ENCODE measurements at regions not wholly inside any gene's neighbourhood (a gene's known extent, or its start where the extent isn't known, plus 50 kb on each side); places are given as distances from the start of the nearest gene placed in this dataset.

GRCh38 chr6:104068281-104068680 lies 791.4 kb downstream of the HACE1 start:
- Mint-ChIP-seq H3K4me1 (no peaks in the 10 kb centered on the region), H3K27ac (no peak overlapping the region), H3K36me3 (ENCODE audit: low read depth) (no peaks in the 10 kb centered on the region), H3K27me3 (no peaks in the 10 kb centered on the region), H3K4me3 (no peak overlapping the region), H3K9me3 (no peaks in the 10 kb centered on the region)
- no peak for DNase-seq
- intact Hi-C loops (cut with micrococcal nuclease), result no loop called here

DNA sequence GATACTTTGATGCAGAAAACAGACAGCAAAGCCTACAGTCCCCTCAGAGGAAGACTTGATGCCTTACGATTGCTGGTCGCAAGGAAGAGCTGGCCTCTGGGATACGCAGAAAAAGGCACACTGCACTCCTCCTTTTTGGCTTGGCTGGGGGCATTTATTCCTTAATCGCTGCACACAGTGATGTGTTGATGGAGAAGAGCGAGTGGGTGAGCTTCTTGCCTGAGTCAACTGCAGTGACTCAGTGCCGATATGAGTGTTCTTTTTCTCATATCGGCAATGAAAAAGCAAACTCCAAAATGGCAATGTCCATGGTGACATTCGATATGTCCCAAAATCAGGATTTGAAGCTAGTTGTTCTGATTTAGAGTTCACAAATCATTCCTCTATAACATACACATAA lies 794.8 kb downstream of the HACE1 start:
- no peaks in the 10 kb centered on the region for H3K27me3 Mint-ChIP-seq
- H3K27ac Mint-ChIP-seq, result no peak overlapping the region
- no peak overlapping the region for H3K4me3 Mint-ChIP-seq
- H3K9me3 Mint-ChIP-seq, result no peaks in the 10 kb centered on the region
- H3K36me3 Mint-ChIP-seq (ENCODE audit: low read depth), result no peaks in the 10 kb centered on the region
- intact Hi-C loops (cut with micrococcal nuclease), result no loop called here
- no peaks in the 10 kb centered on the region for H3K4me1 Mint-ChIP-seq
- no peak for DNase-seq

GRCh38 chr6:104050455-104050854 lies 809.3 kb downstream of the HACE1 start:
- H3K9me3 Mint-ChIP-seq, result no peaks in the 10 kb centered on the region
- H3K27me3 Mint-ChIP-seq, result no peaks in the 10 kb centered on the region
- no peak overlapping the region for H3K4me3 Mint-ChIP-seq
- no peak overlapping the region for H3K27ac Mint-ChIP-seq
- no peaks in the 10 kb centered on the region for H3K36me3 Mint-ChIP-seq (ENCODE audit: low read depth)
- DNase-seq, result no peak
- H3K4me1 Mint-ChIP-seq, result no peaks in the 10 kb centered on the region
- intact Hi-C loops (cut with micrococcal nuclease), result no loop called here

- intact Hi-C loops (cut with micrococcal nuclease), result no loop called here
- DNase-seq, result no peak
- no peaks in the 10 kb centered on the region for H3K27me3 Mint-ChIP-seq
- H3K4me1 Mint-ChIP-seq, result no peaks in the 10 kb centered on the region
- H3K9me3 Mint-ChIP-seq, result no peaks in the 10 kb centered on the region
- H3K4me3 Mint-ChIP-seq, result no peak overlapping the region
- H3K27ac Mint-ChIP-seq, result no peak overlapping the region
- H3K36me3 Mint-ChIP-seq (ENCODE audit: low read depth), result no peaks in the 10 kb centered on the region
Observed at GRCh38 chr6:104046426-104046825, 813.3 kb downstream of the HACE1 start.

GRCh38 chr6:104031346-104031745 lies 828.4 kb downstream of the HACE1 start:
- H3K9me3 Mint-ChIP-seq, result no peaks in the 10 kb centered on the region
- intact Hi-C loops (cut with micrococcal nuclease), result no loop called here
- no peak overlapping the region for H3K4me3 Mint-ChIP-seq
- DNase-seq, result no peak
- no peaks in the 10 kb centered on the region for H3K4me1 Mint-ChIP-seq
- H3K27ac Mint-ChIP-seq, result no peak overlapping the region
- H3K36me3 Mint-ChIP-seq (ENCODE audit: low read depth), result no peaks in the 10 kb centered on the region
- no peaks in the 10 kb centered on the region for H3K27me3 Mint-ChIP-seq

DNA sequence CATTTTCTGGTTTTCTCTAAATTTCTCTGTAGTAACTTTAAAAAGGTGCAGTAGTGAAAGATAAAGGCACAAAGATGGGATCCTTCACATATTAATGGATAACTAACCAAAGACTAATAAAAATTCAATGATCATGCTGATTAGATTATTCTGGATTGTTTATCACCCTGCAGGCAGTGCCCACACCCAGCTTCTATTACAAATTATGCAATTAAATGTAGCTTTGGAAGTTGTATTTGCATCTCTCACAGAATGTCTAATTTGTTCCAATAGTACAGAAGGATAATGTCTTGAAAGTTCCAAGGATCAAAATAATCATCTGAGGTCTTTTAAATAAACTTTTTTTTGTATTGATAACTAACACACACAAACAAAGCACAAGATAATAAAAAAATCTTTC lies 837.6 kb downstream of the HACE1 start:
- H3K4me1 Mint-ChIP-seq, result no peaks in the 10 kb centered on the region
- H3K27ac Mint-ChIP-seq, result no peak overlapping the region
- intact Hi-C loops (cut with micrococcal nuclease), result no loop called here
- H3K36me3 Mint-ChIP-seq (ENCODE audit: low read depth), result no peaks in the 10 kb centered on the region
- no peaks in the 10 kb centered on the region for H3K9me3 Mint-ChIP-seq
- no peaks in the 10 kb centered on the region for H3K27me3 Mint-ChIP-seq
- no peak for DNase-seq
- H3K4me3 Mint-ChIP-seq, result no peak overlapping the region

GRCh38 chr6:104019075-104019753 lies 840.5 kb downstream of the HACE1 start:
- H3K27ac Mint-ChIP-seq, result no peak overlapping the region
- H3K4me1 Mint-ChIP-seq, result no peaks in the 10 kb centered on the region
- H3K4me3 Mint-ChIP-seq, result no peak overlapping the region
- no peaks in the 10 kb centered on the region for H3K27me3 Mint-ChIP-seq
- H3K36me3 Mint-ChIP-seq (ENCODE audit: low read depth), result no peaks in the 10 kb centered on the region
- intact Hi-C loops (cut with micrococcal nuclease), result no loop called here
- DNase-seq, result no peak
- no peaks in the 10 kb centered on the region for H3K9me3 Mint-ChIP-seq

- H3K4me3 Mint-ChIP-seq, result no peak overlapping the region
- H3K9me3 Mint-ChIP-seq, result no peaks in the 10 kb centered on the region
- no peaks in the 10 kb centered on the region for H3K4me1 Mint-ChIP-seq
- H3K36me3 Mint-ChIP-seq (ENCODE audit: low read depth), result no peaks in the 10 kb centered on the region
- no peak overlapping the region for H3K27ac Mint-ChIP-seq
- no peaks in the 10 kb centered on the region for H3K27me3 Mint-ChIP-seq
- DNase-seq, result no peak
- intact Hi-C loops (cut with micrococcal nuclease), result no loop called here
Observed at GRCh38 chr6:104017410-104018381, 842.0 kb downstream of the HACE1 start.

GRCh38 chr6:104014163-104014959 lies 845.4 kb downstream of the HACE1 start:
- intact Hi-C loops (cut with micrococcal nuclease), result no loop called here
- no peak overlapping the region for H3K4me3 Mint-ChIP-seq
- H3K4me1 Mint-ChIP-seq, result no peaks in the 10 kb centered on the region
- H3K27me3 Mint-ChIP-seq, result no peaks in the 10 kb centered on the region
- no peak for DNase-seq
- no peak overlapping the region for H3K27ac Mint-ChIP-seq
- no peaks in the 10 kb centered on the region for H3K9me3 Mint-ChIP-seq
- H3K36me3 Mint-ChIP-seq (ENCODE audit: low read depth), result no peaks in the 10 kb centered on the region

DNA sequence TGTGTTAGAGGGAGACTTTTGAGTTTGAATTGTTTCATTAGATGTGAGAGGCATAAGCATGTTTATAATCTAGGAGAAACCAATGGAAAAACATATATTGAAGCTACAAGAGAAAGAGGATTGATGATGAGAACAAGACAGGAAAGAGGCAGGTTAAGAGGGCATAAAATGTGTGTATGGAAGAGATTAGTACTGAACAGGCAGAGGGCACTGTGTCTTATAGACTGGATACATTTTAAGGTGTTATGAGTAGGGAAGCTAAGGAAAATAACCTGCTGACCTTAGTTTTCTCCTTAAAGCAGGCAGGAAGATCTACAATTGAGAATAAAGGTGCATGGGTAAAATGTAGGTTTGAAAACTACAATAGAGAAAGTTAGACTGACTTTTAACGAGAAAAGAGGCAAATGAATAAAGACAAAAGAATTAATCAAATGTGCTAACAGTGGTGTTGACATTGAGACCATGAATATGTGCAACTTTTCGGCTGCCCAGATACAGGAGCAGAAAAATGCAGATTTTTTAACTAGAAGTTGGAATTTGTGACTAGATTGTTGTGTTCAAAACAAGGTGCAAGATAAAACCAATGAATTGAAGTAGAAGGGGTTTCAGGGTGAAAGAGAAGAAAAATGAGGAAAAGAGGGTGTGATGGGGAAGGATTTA lies 846.3 kb downstream of the HACE1 start:
- no peaks in the 10 kb centered on the region for H3K9me3 Mint-ChIP-seq
- no peaks in the 10 kb centered on the region for H3K4me1 Mint-ChIP-seq
- intact Hi-C loops (cut with micrococcal nuclease), result no loop called here
- H3K27me3 Mint-ChIP-seq, result no peaks in the 10 kb centered on the region
- no peak overlapping the region for H3K4me3 Mint-ChIP-seq
- DNase-seq, result no peak
- no peaks in the 10 kb centered on the region for H3K36me3 Mint-ChIP-seq (ENCODE audit: low read depth)
- no peak overlapping the region for H3K27ac Mint-ChIP-seq

GRCh38 chr6:104010897-104011296 lies 848.8 kb downstream of the HACE1 start:
- DNase-seq, result no peak
- Mint-ChIP-seq H3K27me3 (no peaks in the 10 kb centered on the region), H3K36me3 (ENCODE audit: low read depth) (no peaks in the 10 kb centered on the region), H3K4me1 (no peaks in the 10 kb centered on the region), H3K9me3 (no peaks in the 10 kb centered on the region), H3K4me3 (no peak overlapping the region), H3K27ac (no peak overlapping the region)
- intact Hi-C loops (cut with micrococcal nuclease), result no loop called here

- no peak overlapping the region for H3K27ac Mint-ChIP-seq
- H3K27me3 Mint-ChIP-seq, result no peaks in the 10 kb centered on the region
- no peaks in the 10 kb centered on the region for H3K4me1 Mint-ChIP-seq
- intact Hi-C loops (cut with micrococcal nuclease), result no loop called here
- no peaks in the 10 kb centered on the region for H3K9me3 Mint-ChIP-seq
- H3K36me3 Mint-ChIP-seq (ENCODE audit: low read depth), result no peaks in the 10 kb centered on the region
- no peak for DNase-seq
- no peak overlapping the region for H3K4me3 Mint-ChIP-seq
Observed at GRCh38 chr6:104003803-104004516, 855.8 kb downstream of the HACE1 start.

GRCh38 chr6:103995571-103995970 lies 864.1 kb downstream of the HACE1 start:
- Mint-ChIP-seq H3K4me1 (no peaks in the 10 kb centered on the region), H3K9me3 (no peaks in the 10 kb centered on the region), H3K27me3 (no peaks in the 10 kb centered on the region), H3K27ac (no peak overlapping the region), H3K36me3 (ENCODE audit: low read depth) (no peaks in the 10 kb centered on the region), H3K4me3 (no peak overlapping the region)
- no peak for DNase-seq
- intact Hi-C loops (cut with micrococcal nuclease), result no loop called here
